ENCODE measurements at regions not wholly inside any gene's neighbourhood (a gene's known extent, or its start where the extent isn't known, plus 50 kb on each side); places are given as distances from the start of the nearest gene placed in this dataset.

GRCh38 chr3:65245133-65246063, 557.6 kb upstream of the ADAMTS9 start:
- Histone ChIP-seq H3K4me2 (ENCODE audit: low read length) (no peak overlapping the region), H3K27ac (ENCODE audit: low read depth, low read length) (no peak overlapping the region), H3K27me3 (ENCODE audit: insufficient read depth, low read length) (peaks cover 4% of the 10 kb centered on the region), H3K9me2 (ENCODE audit: insufficient read depth) (no peaks in the 10 kb centered on the region), H3K9me3 (ENCODE audit: control insufficient read depth in 1 of 2, insufficient read depth in 1 of 2, low read depth in 1 of 2, low read length in 2 of 2) (no peaks in the 10 kb centered on the region), H3K36me3 (ENCODE audit: control insufficient read depth in 1 of 2, insufficient read depth in 2 of 2, low read length in 2 of 2) (no peaks in the 10 kb centered on the region), H3K9ac (ENCODE audit: low read length) (no peak overlapping the region), H3K79me2 (ENCODE audit: insufficient read depth, low read length) (no peaks in the 10 kb centered on the region), H2AFZ (ENCODE audit: low read depth, low read length, poor library complexity, severe bottlenecking) (no peak overlapping the region), H4K20me1 (ENCODE audit: insufficient read depth) (no peaks in the 10 kb centered on the region), H3K4me1 (ENCODE audit: control insufficient read depth in 1 of 2, insufficient read depth in 2 of 2, low read length in 2 of 2) (no peaks in the 10 kb centered on the region), H3K4me3 (replicated peaks in 1 of 2; ENCODE audit: low read depth in 1 of 2, low read length in 2 of 2) (no peak overlapping the region)
- TF ChIP-seq, protein P1, sequence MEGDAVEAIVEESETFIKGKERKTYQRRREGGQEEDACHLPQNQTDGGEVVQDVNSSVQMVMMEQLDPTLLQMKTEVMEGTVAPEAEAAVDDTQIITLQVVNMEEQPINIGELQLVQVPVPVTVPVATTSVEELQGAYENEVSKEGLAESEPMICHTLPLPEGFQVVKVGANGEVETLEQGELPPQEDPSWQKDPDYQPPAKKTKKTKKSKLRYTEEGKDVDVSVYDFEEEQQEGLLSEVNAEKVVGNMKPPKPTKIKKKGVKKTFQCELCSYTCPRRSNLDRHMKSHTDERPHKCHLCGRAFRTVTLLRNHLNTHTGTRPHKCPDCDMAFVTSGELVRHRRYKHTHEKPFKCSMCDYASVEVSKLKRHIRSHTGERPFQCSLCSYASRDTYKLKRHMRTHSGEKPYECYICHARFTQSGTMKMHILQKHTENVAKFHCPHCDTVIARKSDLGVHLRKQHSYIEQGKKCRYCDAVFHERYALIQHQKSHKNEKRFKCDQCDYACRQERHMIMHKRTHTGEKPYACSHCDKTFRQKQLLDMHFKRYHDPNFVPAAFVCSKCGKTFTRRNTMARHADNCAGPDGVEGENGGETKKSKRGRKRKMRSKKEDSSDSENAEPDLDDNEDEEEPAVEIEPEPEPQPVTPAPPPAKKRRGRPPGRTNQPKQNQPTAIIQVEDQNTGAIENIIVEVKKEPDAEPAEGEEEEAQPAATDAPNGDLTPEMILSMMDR (IDR thresholded peaks at IDR 0.05 in 2 of 3, conservative IDR thresholded peaks at IDR 0.05 in 1 of 3; ENCODE audit: borderline replicate concordance in 1 of 3, insufficient read depth in 1 of 3, low read depth in 2 of 3, low read length in 2 of 3), result peak; percentile 18 to 34 (median 20); a peak in 3 of 6 replicates
- TF ChIP-seq RAD21 (IDR thresholded peaks at IDR 0.05; ENCODE audit: low read depth) (peak; percentile 36; the same call in 1 of the 2 replicates), POLR2A (IDR thresholded peaks at IDR 0.05; ENCODE audit: borderline replicate concordance, extremely low read depth, insufficient read depth, insufficient read length) (no peak), SP1 (IDR thresholded peaks at IDR 0.05; ENCODE audit: low read depth) (no peak)
- ATAC-seq (no peak), DNase-seq (ENCODE audit: low read depth, low spot score) (no peak)
- no TSS peak for BruUV-seq (replicated peaks)
- ChIA-PET POLR2A (no interaction called here), RAD21 (ENCODE audit: low non-redundant PET in 1 of 2, low total read pairs in 2 of 2, uncharacterized antibody in 2 of 2, unreplicated experiment in 2 of 2) (no interaction called here), CTCF (no interaction called here)
- intact Hi-C loops (cut with micrococcal nuclease), result loop anchor here (2.0 kb wide), 1 partner anchor 713 kb away; no protein-coding TSS in a partner anchor

DNA sequence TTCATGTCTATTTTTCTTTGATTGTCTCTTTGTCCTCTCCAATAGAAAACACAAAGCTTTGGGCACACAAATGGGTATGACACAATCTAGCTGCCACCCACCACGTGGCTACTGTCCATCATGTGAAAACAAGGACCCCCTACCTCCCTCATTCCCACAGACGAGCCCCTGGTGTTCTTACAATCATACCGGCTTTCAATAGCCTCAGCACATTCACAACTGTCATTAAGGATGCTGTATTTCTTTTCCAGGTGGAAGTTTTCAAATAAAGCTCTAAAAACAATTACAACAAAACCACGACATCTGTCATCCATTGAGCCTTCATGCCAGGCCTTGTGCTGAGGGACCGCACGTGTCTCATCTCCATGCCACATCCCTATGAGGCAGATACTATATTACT, 552.6 kb upstream of the ADAMTS9 start:
- H3K27me3 ChIP-seq (ENCODE audit: insufficient read depth, low read length), result peaks cover 3% of the 10 kb centered on the region; the same call in 1 of the 2 replicates
- intact Hi-C loops (cut with micrococcal nuclease), result no loop called here
- no peak overlapping the region for H2AFZ ChIP-seq (ENCODE audit: low read depth, low read length, poor library complexity, severe bottlenecking)
- ChIA-PET CTCF (no interaction called here), POLR2A (no interaction called here), RAD21 (ENCODE audit: low non-redundant PET in 1 of 2, low total read pairs in 2 of 2, uncharacterized antibody in 2 of 2, unreplicated experiment in 2 of 2) (no interaction called here)
- H3K79me2 ChIP-seq (ENCODE audit: insufficient read depth, low read length), result no peaks in the 10 kb centered on the region
- H3K9me3 ChIP-seq (ENCODE audit: control insufficient read depth in 1 of 2, insufficient read depth in 1 of 2, low read depth in 1 of 2, low read length in 2 of 2), result no peaks in the 10 kb centered on the region
- H3K27ac ChIP-seq (ENCODE audit: low read depth, low read length), result no peak overlapping the region
- ATAC-seq (no peak), DNase-seq (ENCODE audit: low read depth, low spot score) (no peak)
- no peaks in the 10 kb centered on the region for H3K9me2 ChIP-seq (ENCODE audit: insufficient read depth)
- no peaks in the 10 kb centered on the region for H4K20me1 ChIP-seq (ENCODE audit: insufficient read depth)
- no peaks in the 10 kb centered on the region for H3K4me1 ChIP-seq (ENCODE audit: control insufficient read depth in 1 of 2, insufficient read depth in 2 of 2, low read length in 2 of 2)
- no peak overlapping the region for H3K9ac ChIP-seq (ENCODE audit: low read length)
- no peaks in the 10 kb centered on the region for H3K36me3 ChIP-seq (ENCODE audit: control insufficient read depth in 1 of 2, insufficient read depth in 2 of 2, low read length in 2 of 2)
- no peak overlapping the region for H3K4me3 ChIP-seq (replicated peaks in 1 of 2; ENCODE audit: low read depth in 1 of 2, low read length in 2 of 2)
- BruUV-seq (replicated peaks), result no TSS peak
- no peak overlapping the region for H3K4me2 ChIP-seq (ENCODE audit: low read length)
- TF ChIP-seq, protein P2, sequence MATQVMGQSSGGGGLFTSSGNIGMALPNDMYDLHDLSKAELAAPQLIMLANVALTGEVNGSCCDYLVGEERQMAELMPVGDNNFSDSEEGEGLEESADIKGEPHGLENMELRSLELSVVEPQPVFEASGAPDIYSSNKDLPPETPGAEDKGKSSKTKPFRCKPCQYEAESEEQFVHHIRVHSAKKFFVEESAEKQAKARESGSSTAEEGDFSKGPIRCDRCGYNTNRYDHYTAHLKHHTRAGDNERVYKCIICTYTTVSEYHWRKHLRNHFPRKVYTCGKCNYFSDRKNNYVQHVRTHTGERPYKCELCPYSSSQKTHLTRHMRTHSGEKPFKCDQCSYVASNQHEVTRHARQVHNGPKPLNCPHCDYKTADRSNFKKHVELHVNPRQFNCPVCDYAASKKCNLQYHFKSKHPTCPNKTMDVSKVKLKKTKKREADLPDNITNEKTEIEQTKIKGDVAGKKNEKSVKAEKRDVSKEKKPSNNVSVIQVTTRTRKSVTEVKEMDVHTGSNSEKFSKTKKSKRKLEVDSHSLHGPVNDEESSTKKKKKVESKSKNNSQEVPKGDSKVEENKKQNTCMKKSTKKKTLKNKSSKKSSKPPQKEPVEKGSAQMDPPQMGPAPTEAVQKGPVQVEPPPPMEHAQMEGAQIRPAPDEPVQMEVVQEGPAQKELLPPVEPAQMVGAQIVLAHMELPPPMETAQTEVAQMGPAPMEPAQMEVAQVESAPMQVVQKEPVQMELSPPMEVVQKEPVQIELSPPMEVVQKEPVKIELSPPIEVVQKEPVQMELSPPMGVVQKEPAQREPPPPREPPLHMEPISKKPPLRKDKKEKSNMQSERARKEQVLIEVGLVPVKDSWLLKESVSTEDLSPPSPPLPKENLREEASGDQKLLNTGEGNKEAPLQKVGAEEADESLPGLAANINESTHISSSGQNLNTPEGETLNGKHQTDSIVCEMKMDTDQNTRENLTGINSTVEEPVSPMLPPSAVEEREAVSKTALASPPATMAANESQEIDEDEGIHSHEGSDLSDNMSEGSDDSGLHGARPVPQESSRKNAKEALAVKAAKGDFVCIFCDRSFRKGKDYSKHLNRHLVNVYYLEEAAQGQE (IDR thresholded peaks at IDR 0.05; ENCODE audit: low read depth), result no peak
- TF ChIP-seq SIN3A (IDR thresholded peaks at IDR 0.05; ENCODE audit: low read depth) (no peak), EGR1 (IDR thresholded peaks at IDR 0.05; ENCODE audit: low read depth) (no peak), ZFX (IDR thresholded peaks at IDR 0.05) (no peak), POLR2AphosphoS5 (IDR thresholded peaks at IDR 0.05; ENCODE audit: low read depth, low read length) (no peak)
- TF ChIP-seq, protein P3, sequence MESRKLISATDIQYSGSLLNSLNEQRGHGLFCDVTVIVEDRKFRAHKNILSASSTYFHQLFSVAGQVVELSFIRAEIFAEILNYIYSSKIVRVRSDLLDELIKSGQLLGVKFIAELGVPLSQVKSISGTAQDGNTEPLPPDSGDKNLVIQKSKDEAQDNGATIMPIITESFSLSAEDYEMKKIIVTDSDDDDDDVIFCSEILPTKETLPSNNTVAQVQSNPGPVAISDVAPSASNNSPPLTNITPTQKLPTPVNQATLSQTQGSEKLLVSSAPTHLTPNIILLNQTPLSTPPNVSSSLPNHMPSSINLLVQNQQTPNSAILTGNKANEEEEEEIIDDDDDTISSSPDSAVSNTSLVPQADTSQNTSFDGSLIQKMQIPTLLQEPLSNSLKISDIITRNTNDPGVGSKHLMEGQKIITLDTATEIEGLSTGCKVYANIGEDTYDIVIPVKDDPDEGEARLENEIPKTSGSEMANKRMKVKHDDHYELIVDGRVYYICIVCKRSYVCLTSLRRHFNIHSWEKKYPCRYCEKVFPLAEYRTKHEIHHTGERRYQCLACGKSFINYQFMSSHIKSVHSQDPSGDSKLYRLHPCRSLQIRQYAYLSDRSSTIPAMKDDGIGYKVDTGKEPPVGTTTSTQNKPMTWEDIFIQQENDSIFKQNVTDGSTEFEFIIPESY (IDR thresholded peaks at IDR 0.05; ENCODE audit: extremely low read depth, insufficient replicate concordance, low read length), result no peak
- TF ChIP-seq, protein P4, sequence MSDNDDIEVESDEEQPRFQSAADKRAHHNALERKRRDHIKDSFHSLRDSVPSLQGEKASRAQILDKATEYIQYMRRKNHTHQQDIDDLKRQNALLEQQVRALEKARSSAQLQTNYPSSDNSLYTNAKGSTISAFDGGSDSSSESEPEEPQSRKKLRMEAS (IDR thresholded peaks at IDR 0.05), result no peak
